MM.1S (cell line): ENCODE measurements at regions not wholly inside any gene's neighbourhood (a gene's known extent, or its start where the extent isn't known, plus 50 kb on each side); places are given as distances from the start of the nearest gene placed in this dataset.
A peak's percentile ranks its signal among the peaks of the same experiment; 100 is the strongest.

ENCODE experiments used
- DNase-seq: peaks from one replicate; pipeline ENCODE4 v3.0.0-alpha.2; 2015
- H2AFZ ChIP-seq: fragments of 300-600 bp; sonication (generic); 2 replicates; pipeline ENCODE4 v1.6.0; 2016; ENCODE audit warnings: antibody characterized with exemption, low read length
- H3F3A ChIP-seq: fragments of 300-600 bp; sonication (generic); 2 replicates; pipeline ENCODE4 v1.6.1; 2016; ENCODE audit warnings: mild to moderate bottlenecking, antibody characterized with exemption, low read length, moderate library complexity, mixed read lengths; ENCODE audit not compliant: insufficient read depth
- H3K27ac ChIP-seq: fragments of 300-600 bp; sonication (generic); 2 replicates; pipeline ENCODE4 v1.5.1; 2016; ENCODE audit warnings: mild to moderate bottlenecking, low read length
- H3K27me3 ChIP-seq: fragments of 300-600 bp; sonication (generic); replicated peaks from 2 replicates; pipeline ENCODE4 v1.6.0; 2016; ENCODE audit warnings: low read length; ENCODE audit not compliant: insufficient read depth
- H3K36me3 ChIP-seq: fragments of 300-600 bp; sonication (generic); replicated peaks from 2 replicates; pipeline ENCODE4 v1.6.1; 2016; ENCODE audit warnings: mild to moderate bottlenecking, low read length, mixed read lengths; ENCODE audit not compliant: insufficient read depth
- H3K4me1 ChIP-seq: fragments of 300-600 bp; sonication (generic); 2 replicates; pipeline ENCODE4 v1.6.1; 2016; ENCODE audit warnings: low read length, mixed read lengths
- H3K4me2 ChIP-seq: fragments of 300-600 bp; sonication (generic); 2 replicates; pipeline ENCODE4 v1.6.0; 2016; ENCODE audit warnings: low read depth, low read length
- H3K4me3 ChIP-seq: fragments of 300-600 bp; sonication (generic); 2 replicates; pipeline ENCODE4 v1.5.1; 2016; ENCODE audit warnings: low read length, mixed read lengths
- H3K79me2 ChIP-seq: fragments of 300-600 bp; sonication (generic); 2 replicates; pipeline ENCODE4 v1.6.1; 2016; ENCODE audit warnings: mixed run types, low read length, mixed read lengths
- H3K9ac ChIP-seq: fragments of 300-600 bp; sonication (generic); 2 replicates; pipeline ENCODE4 v1.6.1; 2016; ENCODE audit warnings: low read length, mixed read lengths
- H3K9me2 ChIP-seq: fragments of 300-600 bp; sonication (generic); replicated peaks from 2 replicates; pipeline ENCODE4 v1.6.1; 2016; ENCODE audit warnings: mild to moderate bottlenecking, low read length, mixed read lengths; ENCODE audit not compliant: insufficient read depth
- H3K9me3 ChIP-seq: fragments of 300-600 bp; sonication (generic); replicated peaks from 2 replicates; pipeline ENCODE4 v1.6.1; 2016; ENCODE audit warnings: mild to moderate bottlenecking, low read length, mixed read lengths; ENCODE audit not compliant: insufficient read depth
- H4K20me1 ChIP-seq: fragments of 300-600 bp; sonication (generic); 2 replicates; pipeline ENCODE4 v1.6.1; 2016; ENCODE audit warnings: mild to moderate bottlenecking, low read length, moderate library complexity, mixed read lengths; ENCODE audit not compliant: insufficient read depth
- CTCF ChIP-seq: fragments of 300-600 bp; sonication (generic); IDR thresholded peaks from 2 replicates; pipeline ENCODE4 v1.5.1; 2016; ENCODE audit warnings: antibody characterized with exemption, low read length, mixed read lengths
- EZH2 ChIP-seq: fragments of 300-600 bp; sonication (generic); optimal IDR thresholded peaks from 2 replicates; pipeline ENCODE3; 2017; ENCODE audit warnings: low read depth, mild to moderate bottlenecking, antibody characterized with exemption, low read length, mixed read lengths
- EZH2phosphoT487 ChIP-seq: fragments of 300-600 bp; sonication (generic); IDR thresholded peaks from 2 replicates; pipeline ENCODE4 v1.6.1; 2018; ENCODE audit warnings: antibody characterized with exemption, low read length

- Histone ChIP-seq H3K4me3 (no peak overlapping the region), H3K9me3 (no peaks in the 10 kb centered on the region), H3K79me2 (no peaks in the 10 kb centered on the region)
These were observed 176.1 kb downstream of the DCAF12L1 start for GRCh38 chrX:126376465-126376864.

GRCh38 chrX:126342859-126343258 is 176.8 kb upstream of the DCAF12L2 start:
- no peak overlapping the region for H3K4me3 ChIP-seq
- H3K9ac ChIP-seq, result no peak overlapping the region
- H3K27me3 ChIP-seq, result no peaks in the 10 kb centered on the region
- no peaks in the 10 kb centered on the region for H3K36me3 ChIP-seq
- TF ChIP-seq EZH2phosphoT487 (no peak), CTCF (no peak), EZH2 (no peak)
- H3K4me2 ChIP-seq, result no peak overlapping the region
- 0 out of 2 replicates have a peak, but pooled peaks cover 7% of the 10 kb centered on the region for H3K4me1 ChIP-seq
- H3K9me3 ChIP-seq, result no peaks in the 10 kb centered on the region
- H3F3A ChIP-seq, result no peaks in the 10 kb centered on the region
- no peaks in the 10 kb centered on the region for H4K20me1 ChIP-seq
- no peaks in the 10 kb centered on the region for H3K79me2 ChIP-seq
- no peak for DNase-seq
- H2AFZ ChIP-seq, result no peak overlapping the region
- no peak overlapping the region for H3K27ac ChIP-seq
- no peaks in the 10 kb centered on the region for H3K9me2 ChIP-seq

More at GRCh38 chrX:126376465-126376864, 176.1 kb downstream of the DCAF12L1 start:
- Histone ChIP-seq H3K9ac (no peak overlapping the region), H4K20me1 (no peaks in the 10 kb centered on the region), H3K27ac (no peak overlapping the region), H3K27me3 (no peaks in the 10 kb centered on the region), H3K4me2 (no peak overlapping the region), H3F3A (no peaks in the 10 kb centered on the region), H2AFZ (no peak overlapping the region), H3K4me1 (no peaks in the 10 kb centered on the region), H3K9me2 (no peaks in the 10 kb centered on the region), H3K36me3 (no peaks in the 10 kb centered on the region)
- DNase-seq, result no peak
- no peak for TF ChIP-seq EZH2phosphoT487
- TF ChIP-seq CTCF, result no peak
- no peak for TF ChIP-seq EZH2

GRCh38 chrX:126339928-126340327 is 173.8 kb upstream of the DCAF12L2 start:
- TF ChIP-seq CTCF (no peak), EZH2 (no peak), EZH2phosphoT487 (no peak)
- no peaks in the 10 kb centered on the region for H3K27me3 ChIP-seq
- H3K36me3 ChIP-seq, result no peaks in the 10 kb centered on the region
- peak overlapping the region; percentile 29; the same call in 1 of the 2 replicates for H3K4me2 ChIP-seq
- no peak overlapping the region for H3K27ac ChIP-seq
- H3F3A ChIP-seq, result no peaks in the 10 kb centered on the region
- no peak overlapping the region for H2AFZ ChIP-seq
- H3K9me3 ChIP-seq, result no peaks in the 10 kb centered on the region
- no peak overlapping the region for H3K9ac ChIP-seq
- DNase-seq, result peak; percentile 60
- no peaks in the 10 kb centered on the region for H4K20me1 ChIP-seq
- no peaks in the 10 kb centered on the region for H3K9me2 ChIP-seq
- H3K4me1 ChIP-seq, result 0 out of 2 replicates have a peak, but pooled peaks cover 7% of the 10 kb centered on the region
- H3K4me3 ChIP-seq, result no peak overlapping the region
- no peaks in the 10 kb centered on the region for H3K79me2 ChIP-seq
